Lung microvascular endothelial cell (primary cell): ENCODE measurements at regions not wholly inside any gene's neighbourhood (a gene's known extent, or its start where the extent isn't known, plus 50 kb on each side); places are given as distances from the start of the nearest gene placed in this dataset.

Source experiments
- DNase-seq, 2 donors: peaks; one replicate each; pipeline versions ENCODE4 v3.0.0 to v3.0.0-alpha.2; 2010; ENCODE audit warnings: low read depth in 2 of 2

DNA sequence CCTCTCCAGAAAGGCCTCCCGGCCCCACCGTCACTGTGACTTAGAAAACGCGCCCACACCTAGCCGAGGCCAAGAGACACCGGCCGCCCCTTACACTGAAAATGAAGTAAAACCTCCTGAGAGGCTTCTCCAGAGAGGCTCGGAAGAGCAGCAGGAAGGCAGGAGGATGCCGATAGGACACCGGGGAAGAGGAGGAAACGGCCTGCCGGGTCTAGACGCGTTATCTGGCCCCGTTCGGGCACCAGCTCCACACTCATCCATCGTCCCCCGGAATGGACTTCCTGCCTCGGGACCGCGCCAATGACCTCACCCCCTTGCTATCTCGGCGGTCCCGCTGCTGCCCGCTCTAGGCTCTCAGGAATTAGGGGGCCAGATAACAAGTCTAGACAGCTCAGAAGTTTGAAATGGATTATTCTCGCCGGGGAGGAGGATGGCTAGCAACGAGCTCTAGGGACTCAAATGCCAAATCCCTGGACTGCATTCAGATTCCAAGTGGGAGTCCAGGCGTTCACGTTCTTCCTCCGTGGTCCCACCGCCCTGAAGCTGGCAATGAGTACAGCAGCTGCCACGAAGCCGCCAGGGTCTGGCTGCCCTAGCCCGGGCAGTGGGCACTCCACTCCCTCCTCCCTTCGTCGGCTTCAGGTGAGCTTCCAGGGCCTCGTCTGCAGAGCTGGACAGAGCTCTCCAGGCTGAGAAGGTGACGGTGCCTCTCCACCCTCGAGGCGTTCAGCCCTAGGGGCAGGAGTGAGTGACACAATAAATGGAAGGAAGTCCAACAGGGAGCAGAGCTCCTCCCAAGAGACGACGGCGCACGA lies 350.9 kb downstream of the FOXL1 start:
- DNase-seq = peak; percentile 78 to 88

DNA sequence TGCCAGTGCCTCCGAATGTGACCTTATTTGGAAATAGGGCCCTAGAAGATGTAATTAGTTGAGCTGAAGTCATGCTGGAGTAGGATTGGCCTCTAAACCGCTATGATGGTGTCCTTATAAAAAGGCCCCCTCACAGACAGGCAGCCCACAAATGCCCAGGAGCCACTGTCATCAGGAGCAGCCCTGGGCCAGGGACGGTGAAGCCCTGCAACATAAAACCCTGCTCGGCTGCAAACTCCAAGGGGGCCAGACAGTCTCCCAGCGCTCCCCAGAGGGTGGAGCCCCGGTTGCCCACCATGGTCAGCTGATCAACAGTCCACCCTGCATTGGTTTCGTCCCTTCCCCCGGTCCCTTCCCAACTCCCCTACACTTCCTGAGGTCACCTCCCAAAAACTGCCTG lies 351.7 kb downstream of the FOXL1 start:
- DNase-seq = peak in 1 of 2 donors; percentile 40

DNA sequence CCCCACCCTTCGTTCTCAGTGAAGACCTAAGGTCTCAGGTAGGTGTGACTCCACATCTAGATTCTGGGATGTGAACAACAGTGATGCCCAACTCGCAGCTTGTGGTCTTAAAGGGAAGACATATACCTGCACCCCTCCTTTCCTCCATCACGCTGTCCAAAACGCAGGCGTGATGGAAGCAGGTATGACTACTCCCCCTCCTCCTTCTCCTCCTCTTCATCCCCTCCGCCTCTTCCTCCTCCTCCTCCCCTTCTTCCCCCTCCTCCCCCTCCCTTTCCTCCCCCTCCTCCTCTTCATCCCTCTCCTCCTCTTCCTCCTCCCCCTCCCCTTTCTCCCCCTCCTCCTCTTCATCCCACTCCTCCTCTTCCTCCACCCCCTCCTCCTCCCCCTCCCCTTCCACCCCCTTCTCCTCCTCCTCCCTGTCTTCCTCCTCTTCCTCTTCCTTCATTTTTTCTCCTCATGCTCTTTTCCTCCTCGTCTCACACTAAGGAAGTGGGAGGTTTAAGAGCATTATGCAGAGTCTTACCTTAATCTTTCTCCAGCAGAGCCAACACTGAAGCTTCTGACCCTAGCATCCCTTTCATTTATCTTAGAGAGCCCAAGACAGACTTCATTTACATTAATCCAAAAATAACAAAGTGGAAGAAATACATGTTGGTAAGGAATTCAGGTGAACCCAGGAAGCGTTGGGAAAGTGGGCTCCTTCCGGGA lies 352.5 kb downstream of the FOXL1 start:
- no peak for DNase-seq

DNA sequence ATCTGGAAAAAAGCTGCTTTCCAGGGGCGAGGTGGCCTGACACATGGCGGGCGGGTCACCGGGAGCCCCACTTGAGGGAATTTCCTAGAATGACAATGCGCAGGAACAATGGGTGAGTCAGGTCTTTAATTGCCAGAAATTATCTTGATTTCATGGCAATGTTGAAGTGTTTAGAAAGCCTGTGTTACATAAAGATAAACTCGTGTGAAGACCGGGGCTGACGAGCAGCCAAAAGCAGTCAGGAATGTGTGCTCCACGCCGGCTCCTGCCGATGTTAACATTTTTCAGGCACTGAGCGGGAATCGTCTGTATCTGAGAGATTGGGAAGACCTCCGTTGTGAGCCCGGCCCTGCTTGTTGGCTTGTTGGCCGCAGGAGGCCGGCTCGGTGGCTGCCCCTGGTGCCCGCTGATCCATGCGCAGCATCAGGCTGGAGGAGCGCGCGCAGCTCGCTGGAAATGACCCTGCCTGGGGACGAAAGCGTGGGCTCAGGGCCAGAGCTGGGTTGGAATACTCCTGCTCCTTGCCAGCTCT lies 353.1 kb downstream of the FOXL1 start:
- DNase-seq = peak; percentile 91 to 94

DNA sequence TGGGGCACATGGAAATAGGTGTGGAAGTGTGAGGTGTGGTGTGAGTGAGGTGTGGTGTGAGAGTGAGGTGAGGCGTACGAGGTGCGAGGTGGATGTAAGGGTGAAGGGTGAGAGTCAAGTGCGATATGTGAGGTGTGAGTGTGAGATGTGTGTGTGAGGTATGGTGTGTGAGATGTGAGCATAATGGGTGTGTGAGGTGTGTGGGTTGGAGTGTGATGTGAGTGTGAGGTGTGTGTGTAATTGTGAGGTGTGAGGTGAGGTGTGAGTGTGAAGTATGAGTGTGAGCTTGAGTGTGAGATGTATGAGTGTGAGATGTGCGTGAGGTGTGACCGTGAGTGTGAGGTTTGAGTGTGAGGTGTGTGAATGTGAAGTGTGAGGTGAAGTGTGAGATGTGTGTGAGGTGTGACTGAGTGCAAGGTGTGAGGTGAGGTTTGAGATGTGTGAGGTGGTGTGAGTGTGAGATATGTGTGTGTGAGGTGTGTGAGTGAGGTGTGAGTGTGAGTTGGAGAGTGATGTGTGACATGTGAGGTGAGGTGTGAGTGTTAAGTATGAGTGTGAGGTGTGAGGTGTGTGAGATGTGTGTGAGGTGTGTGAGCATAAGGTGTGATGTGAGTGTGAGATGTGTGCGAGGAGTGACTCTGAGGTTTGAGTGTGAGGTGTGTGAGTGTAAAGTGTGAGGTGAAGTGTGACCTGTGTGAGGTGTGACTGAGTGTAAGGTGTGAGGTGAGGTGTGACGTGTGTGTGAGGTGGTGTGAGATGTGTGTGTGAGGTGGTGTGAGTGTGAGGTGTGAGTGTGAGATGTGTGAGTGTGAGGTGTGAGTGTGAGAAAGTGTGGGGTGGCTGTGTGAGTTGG lies 354.0 kb downstream of the FOXL1 start:
- DNase-seq = no peak

DNA sequence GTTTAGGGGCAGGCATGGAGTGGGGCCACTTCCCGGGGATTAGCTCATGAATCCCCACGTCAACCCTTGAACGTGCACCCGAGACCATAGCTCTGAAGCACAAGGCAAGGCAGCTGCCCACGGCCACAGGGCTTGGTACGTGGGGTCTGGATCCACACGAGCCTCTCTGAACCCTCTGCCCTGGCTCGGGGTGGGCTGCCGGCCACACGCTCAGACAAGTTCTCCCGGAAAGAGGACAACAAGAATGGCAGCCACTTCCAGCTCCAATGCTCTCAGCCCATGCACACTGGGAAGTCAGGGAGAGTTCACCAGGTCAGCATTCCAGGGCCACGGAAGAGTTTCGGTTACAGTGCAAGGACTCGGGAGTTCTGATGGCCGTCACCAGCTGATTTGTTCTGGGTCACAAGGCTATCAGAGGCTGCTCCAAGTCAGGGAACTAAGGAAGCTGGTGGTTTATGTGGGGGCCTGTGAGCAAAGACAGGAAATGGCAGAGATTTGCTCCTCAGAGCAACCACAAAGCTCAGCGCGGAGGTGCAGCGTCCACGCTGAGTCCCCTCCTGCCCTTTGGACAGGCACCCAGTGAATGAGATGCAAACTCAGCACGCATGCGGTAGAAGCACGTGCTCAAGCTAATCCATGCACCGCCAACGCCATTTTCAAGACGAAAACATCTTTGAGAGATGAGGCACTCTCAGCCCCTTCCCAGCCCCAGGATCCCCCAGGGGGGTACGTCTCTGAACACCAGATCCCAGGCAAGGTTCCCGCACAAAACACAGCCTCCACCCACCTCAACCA lies 356.4 kb downstream of the FOXL1 start:
- peak in 1 of 2 donors; percentile 21 for DNase-seq

DNA sequence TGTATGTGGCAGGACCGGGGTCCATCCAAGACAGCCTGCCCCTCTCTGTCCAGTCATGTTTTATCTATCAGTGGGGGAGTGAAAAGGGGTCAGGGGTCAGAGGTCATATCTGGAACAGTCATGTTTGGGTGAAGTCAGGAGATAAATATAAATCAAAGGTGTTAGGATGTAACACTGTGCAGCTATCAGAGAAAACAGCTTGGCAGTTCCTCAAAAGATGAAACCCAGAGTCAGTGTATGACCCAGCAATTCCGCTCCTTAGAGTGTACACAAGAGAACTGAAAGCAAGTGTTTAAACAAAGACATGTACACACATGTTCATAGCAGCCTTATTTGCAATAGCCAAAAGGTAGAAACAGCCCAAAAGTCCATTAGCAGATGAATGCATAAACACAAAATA lies 361.3 kb downstream of the FOXL1 start:
- no peak for DNase-seq

DNA sequence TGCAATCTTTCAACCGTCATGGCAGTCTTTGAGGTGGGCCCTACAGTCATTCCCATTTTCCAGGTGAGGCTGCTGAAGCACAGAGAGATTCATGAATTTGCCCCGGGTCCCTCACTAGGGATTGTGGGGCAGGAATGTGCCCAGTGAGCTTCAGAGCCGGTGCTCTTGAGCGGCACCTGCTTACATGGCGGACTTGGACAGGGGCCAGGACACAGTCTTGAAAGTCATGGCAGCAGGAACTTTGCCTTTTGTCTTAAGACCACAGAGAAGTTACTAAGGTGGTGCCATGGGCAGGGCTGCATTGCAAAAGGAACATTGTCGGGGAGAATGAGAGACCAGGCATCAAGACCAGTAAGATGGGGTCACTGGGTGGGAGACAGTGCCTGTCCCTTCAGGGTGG lies 363.4 kb downstream of the FOXL1 start:
- DNase-seq = no peak

DNA sequence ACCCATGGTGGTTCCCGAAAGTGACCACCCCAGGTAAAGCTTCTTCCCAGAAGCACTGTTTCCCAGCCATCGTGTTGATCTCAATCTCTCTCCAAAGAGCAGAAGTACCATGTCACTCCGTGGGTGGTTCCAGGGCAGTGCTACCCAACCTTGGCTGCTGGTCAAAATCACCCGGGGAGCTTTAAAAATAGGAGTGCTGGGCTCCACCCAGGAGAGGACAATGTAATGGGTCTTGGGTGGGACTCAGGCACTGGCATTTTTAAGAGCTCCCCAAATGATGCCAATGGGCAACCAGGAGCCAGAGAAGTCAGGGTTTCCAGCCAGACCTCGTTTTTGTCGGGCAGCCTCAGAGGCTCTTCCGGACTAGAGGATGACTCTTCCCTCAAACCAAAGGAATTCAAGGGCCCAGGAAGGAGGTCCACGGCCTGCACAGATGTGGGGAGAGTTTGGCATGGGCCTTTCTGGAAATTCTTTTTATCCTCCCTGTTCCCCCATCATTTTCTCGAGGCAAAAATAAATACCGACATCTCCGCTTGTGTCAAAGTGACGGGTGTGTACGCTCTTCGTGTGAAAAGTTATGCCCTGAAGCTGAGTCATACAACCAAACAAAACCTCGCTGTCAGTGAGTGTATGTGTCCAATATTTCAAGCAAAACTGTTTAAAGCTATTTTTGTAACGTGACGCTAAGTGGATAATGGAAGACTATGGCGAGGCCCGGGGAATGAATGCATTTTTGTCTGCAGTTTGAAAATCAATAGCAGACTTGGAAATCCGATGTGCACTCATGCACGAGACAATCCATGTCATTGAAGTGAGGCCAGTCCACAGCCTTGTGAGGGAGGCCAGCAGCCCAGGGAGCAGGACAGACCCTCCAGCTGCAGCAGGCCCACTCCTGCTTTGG lies 364.1 kb downstream of the FOXL1 start:
- peak in 1 of 2 donors; percentile 65 for DNase-seq

DNA sequence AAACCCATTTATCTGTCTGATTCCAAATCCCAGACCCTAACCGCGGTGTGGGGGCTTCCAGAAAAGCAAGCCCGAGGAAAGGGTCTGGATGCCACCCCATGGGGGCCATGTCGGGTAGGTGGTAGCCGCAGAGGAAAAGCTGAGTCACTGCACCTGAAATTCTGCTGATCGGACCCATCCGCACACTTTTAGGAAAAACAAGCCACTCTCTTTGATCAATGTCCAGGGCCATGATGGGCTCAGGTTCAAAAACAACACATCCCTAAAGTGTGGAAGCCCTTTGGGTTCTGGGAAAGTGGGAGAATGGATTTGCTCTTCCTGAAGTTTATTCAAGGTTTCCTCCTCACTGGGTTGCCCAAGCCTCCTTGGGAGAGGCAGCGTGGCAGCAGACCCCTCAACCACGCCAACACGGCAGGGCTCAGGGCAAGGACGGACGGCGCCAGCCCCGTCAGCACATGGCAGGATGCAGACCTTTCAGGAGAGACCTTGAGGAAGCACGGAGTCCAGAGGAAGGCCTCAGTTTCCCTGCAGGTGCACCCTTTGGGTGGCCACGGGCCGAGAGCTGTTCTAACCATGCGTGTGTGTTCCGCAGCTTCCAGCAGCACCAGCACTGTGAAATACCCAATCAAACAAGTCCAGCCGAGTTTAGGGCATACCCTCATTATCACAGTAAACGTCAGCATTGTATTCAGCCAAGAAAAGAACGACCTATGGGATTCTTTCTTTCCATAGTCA lies 367.0 kb downstream of the FOXL1 start:
- peak in 1 of 2 donors; percentile 72 for DNase-seq

DNA sequence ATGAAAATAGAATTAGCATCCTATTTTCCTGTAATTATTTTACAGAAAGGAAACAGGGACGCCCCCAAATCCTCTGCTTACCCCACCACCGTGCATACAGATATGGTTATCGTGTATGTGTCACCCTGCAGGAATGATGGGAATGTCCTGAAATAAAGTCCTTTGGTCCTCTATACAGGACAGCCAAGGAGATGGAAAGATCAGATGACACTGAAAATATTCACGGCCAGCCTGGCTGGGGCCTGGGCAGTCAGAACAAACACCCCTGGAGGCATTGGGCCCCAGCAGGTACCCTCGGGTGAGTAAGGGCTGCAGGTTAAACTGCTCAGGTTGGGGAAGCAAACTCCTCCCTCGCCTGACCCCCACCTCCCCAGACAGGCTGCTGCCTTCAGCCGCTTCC lies 368.0 kb downstream of the FOXL1 start:
- peak; percentile 28 to 58 for DNase-seq

DNA sequence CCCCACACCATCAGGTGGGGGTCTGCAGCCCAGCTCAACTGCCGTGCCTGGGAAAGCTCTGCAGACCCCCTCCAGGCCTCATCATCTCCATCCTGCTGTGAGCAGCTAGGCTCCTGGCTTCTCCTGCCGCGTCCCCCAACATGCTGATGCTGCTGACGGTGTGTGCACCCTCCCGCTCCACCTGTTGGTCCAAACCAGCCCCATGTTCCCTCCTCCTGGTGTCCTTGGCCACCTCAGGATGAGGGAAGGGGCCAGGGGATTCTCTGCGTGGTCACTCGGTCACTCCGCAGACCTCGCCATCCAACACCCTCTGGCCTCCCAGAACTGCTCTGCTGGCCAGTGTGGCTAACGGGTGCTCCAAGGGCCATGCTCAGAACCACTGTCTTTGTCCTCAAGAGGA lies 368.6 kb downstream of the FOXL1 start:
- no peak for DNase-seq

DNA sequence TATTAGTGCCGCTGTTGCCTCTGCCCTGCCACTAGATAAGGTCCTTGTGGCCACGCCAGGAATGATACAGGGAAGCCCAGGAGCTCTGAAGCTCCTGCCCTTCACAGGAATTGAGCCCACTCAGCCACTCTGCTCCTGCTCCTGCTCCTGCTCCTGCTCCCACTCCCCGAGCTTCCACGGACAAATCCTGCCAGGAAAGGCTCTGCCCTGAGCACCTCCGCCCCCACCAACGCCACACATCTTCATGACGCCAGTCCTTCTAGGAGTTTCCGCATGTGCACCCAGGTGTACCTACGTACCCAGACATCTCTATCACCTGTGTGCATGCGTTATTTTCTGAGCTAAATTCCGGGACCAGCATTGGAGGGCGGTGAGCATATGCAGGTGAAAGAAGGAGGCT lies 369.1 kb downstream of the C16orf95 start:
- no peak for DNase-seq

DNA sequence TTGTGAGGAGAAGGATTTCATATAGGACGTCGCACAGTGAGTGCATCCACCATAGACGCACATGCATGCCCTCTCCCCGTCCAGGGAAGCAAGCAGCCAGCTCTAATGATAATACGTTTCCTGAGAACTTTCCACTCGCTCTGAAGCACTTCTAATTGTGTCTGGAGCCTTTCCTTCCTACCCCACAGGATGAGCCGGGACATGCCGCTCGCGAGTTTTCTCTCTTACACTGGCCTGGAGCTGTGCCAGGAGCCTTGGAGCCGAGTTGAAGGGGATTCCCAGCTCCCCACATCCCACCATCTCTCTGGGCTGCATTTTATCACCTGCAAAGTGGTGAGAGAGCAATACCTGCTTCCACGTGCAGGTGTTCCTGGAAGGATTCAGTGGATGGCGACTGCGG lies 368.1 kb downstream of the C16orf95 start:
- DNase-seq = peak; percentile 68 to 74

DNA sequence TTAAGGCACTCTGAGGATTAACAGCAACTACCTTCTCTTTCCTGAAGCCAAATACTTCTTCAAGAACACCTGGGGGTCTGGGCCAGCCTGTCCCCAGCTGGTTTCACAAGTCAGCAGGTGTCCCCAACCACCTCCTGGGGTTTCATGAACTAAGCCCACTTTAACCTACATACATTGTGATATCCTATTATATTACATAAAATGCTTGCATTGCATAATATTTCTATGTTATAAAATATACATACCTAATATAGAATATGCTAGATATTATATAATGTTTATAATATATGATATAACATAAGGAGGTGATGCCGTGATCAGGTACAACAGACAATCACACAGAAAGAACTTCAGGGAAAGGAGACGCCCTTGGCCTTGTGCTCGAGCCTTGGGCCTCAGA lies 367.6 kb downstream of the C16orf95 start:
- DNase-seq = no peak

DNA sequence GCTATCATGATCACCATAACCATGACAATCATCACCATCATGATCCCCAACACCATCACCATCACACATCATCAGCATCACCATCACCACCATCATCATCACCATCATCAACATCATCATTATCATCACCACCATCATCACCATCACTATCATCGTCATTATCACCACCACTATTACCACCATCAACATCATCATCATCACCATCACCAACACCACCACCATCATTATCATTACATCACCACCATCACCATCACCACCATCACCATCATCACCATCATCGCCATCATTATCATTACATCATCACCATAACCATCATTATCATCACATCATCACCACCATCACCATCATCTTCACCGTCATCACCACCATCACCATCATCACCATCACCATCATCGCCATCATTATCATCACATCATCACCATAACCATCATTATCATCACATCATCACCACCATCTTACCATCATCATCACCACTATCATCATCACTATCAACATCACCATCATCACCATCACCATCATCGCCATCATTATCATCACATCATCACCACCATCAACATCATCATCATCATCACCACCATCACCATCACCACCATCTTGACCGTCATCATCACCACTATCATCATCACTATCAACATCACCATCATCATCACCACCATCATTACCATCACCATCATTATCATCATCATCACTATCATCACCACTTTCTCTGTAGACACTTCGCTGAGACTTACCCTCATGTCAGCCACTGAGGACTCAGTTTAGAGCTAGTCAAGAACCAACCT lies 366.0 kb downstream of the C16orf95 start:
- no peak for DNase-seq

DNA sequence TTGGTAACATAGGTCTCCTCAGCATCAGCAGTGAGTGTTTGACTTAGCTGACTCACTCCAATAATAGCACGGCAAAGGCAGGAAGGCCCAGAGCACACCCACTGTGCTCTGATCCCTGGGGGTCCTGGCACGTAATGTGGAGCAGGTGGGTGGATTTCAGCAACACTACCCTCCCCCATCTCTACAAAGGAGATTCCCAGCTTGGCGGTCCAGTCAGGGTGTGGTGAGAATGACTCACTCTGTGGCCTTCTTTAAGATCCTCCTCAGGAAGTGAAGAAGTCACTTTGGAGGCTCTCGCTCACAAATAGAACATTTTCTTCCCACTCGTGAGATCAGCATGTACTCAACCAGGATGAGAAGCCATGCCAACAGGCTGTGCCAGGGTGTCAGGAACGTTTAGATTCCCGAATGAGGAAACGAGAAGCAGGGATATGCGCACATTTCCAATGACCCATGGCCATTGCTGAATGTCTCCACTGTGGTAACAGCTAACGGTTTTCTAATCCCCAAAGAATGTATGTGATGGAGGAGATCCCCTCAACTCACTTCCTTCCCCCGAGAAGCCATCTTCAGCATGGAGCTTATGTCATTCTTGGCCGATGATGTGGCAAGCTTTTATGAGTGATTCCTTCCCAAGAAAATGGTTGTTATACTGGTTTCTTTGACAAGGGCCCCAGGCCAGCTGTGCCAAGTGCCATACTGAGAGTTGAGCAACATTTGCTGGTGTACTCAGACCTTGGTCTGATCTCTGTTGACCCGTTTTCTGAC lies 365.2 kb downstream of the C16orf95 start:
- peak in 1 of 2 donors; percentile 93 for DNase-seq

DNA sequence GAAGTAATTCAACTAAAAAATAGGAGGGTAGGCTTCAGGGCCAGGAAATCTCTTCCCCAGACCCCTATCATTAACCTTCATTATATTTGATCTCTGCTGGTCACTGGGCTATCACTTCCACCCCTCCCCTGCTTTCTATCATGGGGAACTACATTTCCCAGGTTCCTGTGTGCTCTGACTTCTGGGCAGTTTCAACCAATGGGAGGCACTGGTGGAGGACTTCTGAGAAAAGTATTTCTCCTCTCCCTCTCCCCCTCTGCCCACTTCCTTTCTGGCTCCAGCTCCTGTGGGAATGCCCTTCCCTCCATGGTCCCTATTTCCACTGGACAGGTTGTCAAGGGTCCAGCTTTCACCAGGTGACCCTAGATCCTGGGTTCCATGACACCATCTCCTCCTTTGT lies 364.4 kb downstream of the C16orf95 start:
- DNase-seq = no peak
